ENCODE measurements at regions not wholly inside any gene's neighbourhood (a gene's known extent, or its start where the extent isn't known, plus 50 kb on each side); places are given as distances from the start of the nearest gene placed in this dataset.

GRCh38 chr4:57163530-57164459, 53.6 kb upstream of the IGFBP7 start (continued):
- 0 out of 2 replicates have a peak, but pooled peaks have one; percentile 19 for TF ChIP-seq ZBTB17 (tag by site-specific recombination; IDR thresholded peaks at IDR 0.05)
- TF ChIP-seq ZFP3 (tag by site-specific recombination; IDR thresholded peaks at IDR 0.05; ENCODE audit: low read depth), result no peak
- peak; percentile 43 for TF ChIP-seq ZFHX2 (tag by site-specific recombination; conservative IDR thresholded peaks at IDR 0.05)
- peak; percentile 56 for TF ChIP-seq SP7 (tag by site-specific recombination; IDR thresholded peaks at IDR 0.05)
- no peak for TF ChIP-seq ZNF510 (tag by site-specific recombination; IDR thresholded peaks at IDR 0.05; ENCODE audit: insufficient replicate concordance)
- TF ChIP-seq PRDM6 (tag by site-specific recombination; IDR thresholded peaks at IDR 0.05), result no peak
- no peak for TF ChIP-seq ZNF239 (tag by site-specific recombination; IDR thresholded peaks at IDR 0.05)
- TF ChIP-seq ZNF335 (tag by site-specific recombination; conservative IDR thresholded peaks at IDR 0.05), result peak; percentile 75
- TF ChIP-seq ZNF138 (tag by site-specific recombination; IDR thresholded peaks at IDR 0.05; ENCODE audit: borderline replicate concordance), result no peak
- no peak for TF ChIP-seq WT1 (tag by site-specific recombination; IDR thresholded peaks at IDR 0.05)
- no peak for TF ChIP-seq BCL6B (tag by site-specific recombination; IDR thresholded peaks at IDR 0.05)
- TF ChIP-seq ZNF529 (tag by site-specific recombination; IDR thresholded peaks at IDR 0.05; ENCODE audit: insufficient replicate concordance), result no peak
- TF ChIP-seq ZNF112 (tag by site-specific recombination; IDR thresholded peaks at IDR 0.05), result no peak
- no peak for TF ChIP-seq ZNF624 (tag by site-specific recombination; IDR thresholded peaks at IDR 0.05)
- 0 out of 2 replicates have a peak, but pooled peaks have one; percentile 29 for TF ChIP-seq ZNF324 (tag by site-specific recombination; IDR thresholded peaks at IDR 0.05)
- TF ChIP-seq ZNF658 (tag by site-specific recombination; IDR thresholded peaks at IDR 0.05), result no peak
- TF ChIP-seq ZNF449 (tag by site-specific recombination; IDR thresholded peaks at IDR 0.05), result no peak
- no peak for TF ChIP-seq ZBTB49 (tag by site-specific recombination; IDR thresholded peaks at IDR 0.05; ENCODE audit: low read depth)
- TF ChIP-seq ZNF274 (IDR thresholded peaks at IDR 0.05; ENCODE audit: low read length), result no peak
- TF ChIP-seq ZNF274 (tag by site-specific recombination; IDR thresholded peaks at IDR 0.05; ENCODE audit: borderline replicate concordance), result no peak
- TF ChIP-seq ZNF280D (tag by site-specific recombination; IDR thresholded peaks at IDR 0.05), result no peak
- peak; percentile 86 for TF ChIP-seq ZXDB (tag by site-specific recombination; IDR thresholded peaks at IDR 0.05)
- no peak for TF ChIP-seq ZNF362 (tag by site-specific recombination; IDR thresholded peaks at IDR 0.05)
